ENCODE measurements at regions not wholly inside any gene's neighbourhood (a gene's known extent, or its start where the extent isn't known, plus 50 kb on each side); places are given as distances from the start of the nearest gene placed in this dataset.

DNA sequence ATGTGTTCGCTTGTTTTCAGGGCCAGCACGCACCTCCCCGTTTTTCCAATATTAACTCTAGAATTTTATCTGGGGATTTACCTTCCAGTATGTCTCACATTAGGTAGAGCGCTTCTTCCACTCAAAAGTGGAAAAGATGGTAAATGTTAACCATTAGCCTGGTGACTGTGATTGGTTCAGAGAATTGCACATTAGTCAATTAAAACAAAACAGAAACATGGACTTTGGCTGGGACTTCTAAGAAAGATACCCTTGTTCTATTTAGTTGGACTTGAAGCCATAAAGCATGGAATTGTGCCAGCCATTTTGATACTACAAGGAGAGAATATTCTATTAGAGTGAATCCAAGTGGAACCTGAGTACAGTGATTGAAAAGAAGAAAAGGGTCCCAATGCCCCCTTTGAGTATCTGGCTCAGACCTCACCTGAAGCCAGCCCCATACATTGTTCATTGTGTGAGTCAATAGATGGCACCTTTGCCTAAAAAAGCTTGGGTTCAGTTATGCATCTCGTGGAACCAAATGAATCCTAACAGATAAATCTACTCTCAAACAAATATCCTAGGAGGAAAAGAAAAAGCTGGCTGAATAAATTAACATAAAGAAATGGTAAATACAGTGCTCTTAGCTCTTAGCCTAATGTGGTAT is 354.3 kb downstream of the IRS1 start:
- no peak overlapping the region for H3K4me3 ChIP-seq (ENCODE audit: low read depth, low read length)
- TF ChIP-seq CTCF (IDR thresholded peaks at IDR 0.05; ENCODE audit: borderline replicate concordance, insufficient read depth, low read depth, low read length), result no peak

DNA sequence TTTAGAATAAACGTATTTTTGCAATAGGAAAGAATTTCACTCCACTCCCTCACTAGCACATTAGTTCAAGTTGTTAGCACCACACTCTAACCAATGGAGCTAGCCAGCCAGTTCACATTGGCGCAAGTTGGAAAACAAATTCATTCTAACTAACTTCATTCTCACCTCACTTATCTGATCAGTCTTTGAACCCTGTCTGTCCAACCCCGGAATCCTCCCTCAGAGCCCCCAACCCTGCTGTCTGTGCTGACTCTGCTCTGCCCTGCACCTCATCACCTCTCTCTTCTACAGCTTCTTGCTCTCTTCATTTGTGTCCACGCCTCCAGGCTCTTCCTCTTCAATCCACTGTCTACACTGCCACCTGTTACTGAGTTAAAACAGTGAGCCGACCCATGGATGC is 356.5 kb downstream of the IRS1 start:
- no peak for TF ChIP-seq CTCF (IDR thresholded peaks at IDR 0.05; ENCODE audit: borderline replicate concordance, insufficient read depth, low read depth, low read length)
- no peak overlapping the region for H3K4me3 ChIP-seq (ENCODE audit: low read depth, low read length)

GRCh38 chr2:226440127-226440918 is 359.3 kb downstream of the IRS1 start:
- no peak for TF ChIP-seq CTCF (IDR thresholded peaks at IDR 0.05; ENCODE audit: borderline replicate concordance, insufficient read depth, low read depth, low read length)
- no peak overlapping the region for H3K4me3 ChIP-seq (ENCODE audit: low read depth, low read length)

DNA sequence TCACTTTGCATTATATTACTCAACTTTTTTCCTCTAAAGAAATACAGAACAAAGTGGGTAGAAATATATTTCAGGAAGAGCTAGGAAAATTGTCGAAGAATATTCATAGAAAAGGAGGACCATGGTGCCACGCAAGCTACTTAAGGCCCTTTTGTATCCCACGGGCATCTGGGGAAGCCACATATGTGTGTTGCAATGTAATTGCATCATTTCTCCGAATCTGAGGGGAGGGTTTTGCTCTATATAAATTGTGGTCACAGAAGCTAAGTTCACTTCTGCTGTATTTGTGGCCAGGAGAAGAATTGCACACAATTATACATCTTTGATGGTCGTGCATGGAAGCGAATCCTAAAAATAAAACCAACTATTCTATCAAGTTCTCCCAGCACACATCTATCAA is 360.3 kb downstream of the IRS1 start:
- TF ChIP-seq CTCF (IDR thresholded peaks at IDR 0.05; ENCODE audit: borderline replicate concordance, insufficient read depth, low read depth, low read length), result no peak
- H3K4me3 ChIP-seq (ENCODE audit: low read depth, low read length), result no peak overlapping the region

- no peak for TF ChIP-seq CTCF (IDR thresholded peaks at IDR 0.05; ENCODE audit: borderline replicate concordance, insufficient read depth, low read depth, low read length)
- no peak overlapping the region for H3K4me3 ChIP-seq (ENCODE audit: low read depth, low read length)
Observed at GRCh38 chr2:226435146-226435545, 364.5 kb downstream of the IRS1 start.

- TF ChIP-seq CTCF (IDR thresholded peaks at IDR 0.05; ENCODE audit: borderline replicate concordance, insufficient read depth, low read depth, low read length), result no peak
- no peak overlapping the region for H3K4me3 ChIP-seq (ENCODE audit: low read depth, low read length)
Observed at GRCh38 chr2:226434702-226435101, 364.9 kb downstream of the IRS1 start.

Measured in GM12875 (cell line).